Pancreas (tissue), 10 donors: ENCODE measurements at regions not wholly inside any gene's neighbourhood (a gene's known extent, or its start where the extent isn't known, plus 50 kb on each side); places are given as distances from the start of the nearest gene placed in this dataset.
A peak's percentile ranks its signal among the peaks of the same experiment; 100 is the strongest.

Experiments
- ATAC-seq, 4 donors: fragments of 200-7000 bp; cut with Tn5 transposase; one replicate each; pipeline versions ENCODE4 v1.8.0 to v1.9.1; 2020; ENCODE audit warnings: mild to moderate bottlenecking in 4 of 4, moderate library complexity in 4 of 4
- DNase-seq, 6 donors: peaks; one replicate each; pipeline ENCODE4 v3.0.0-alpha.2; 2020
- FAIRE-seq: peaks from 2 replicates; lab custom pipeline; 2012; peaks lifted over from hg19 to GRCh38; lab: Jason Lieb, UNC
- H3K27ac ChIP-seq, 4 donors: fragments of 200-600 bp; sonication (generic); 1 replicate in 3 of 4; 2 replicates in 1 of 4; pipeline versions ENCODE4 v1.5.0 to v1.8.0; 2020
- H3K27me3 ChIP-seq, 4 donors: fragments of 200-600 bp; one replicate each; pipeline ENCODE4 v1.8.0; 2021
- H3K36me3 ChIP-seq, 3 donors: fragments of 200-600 bp; sonication (generic) in 1 of 3; one replicate each; pipeline versions ENCODE4 v1.5.0 to v1.8.0; 2020 to 2021
- H3K4me1 ChIP-seq, 3 donors: fragments of 200-600 bp; one replicate each; pipeline ENCODE4 v1.8.0; 2021
- H3K4me3 ChIP-seq, 4 donors: fragments of 200-600 bp; sonication (generic) in 2 of 4; one replicate each; pipeline versions ENCODE4 v1.5.0 to v1.8.0; 2020 to 2021
- H3K9me3 ChIP-seq, 4 donors: fragments of 200-600 bp; one replicate each; pipeline ENCODE4 v1.8.0; 2021
- CTCF ChIP-seq, 4 donors: fragments of 200-600 bp; sonication (generic) in 3 of 4; IDR thresholded peaks; one replicate each; pipeline versions ENCODE4 v1.5.0 to v1.8.0; 2021; ENCODE audit warnings: antibody characterized with exemption in 4 of 4
- WGBS, 2 donors: extraction: QIAGEN DNeasy Blood & Tissue Kit; methylation state at CpG; one replicate each; pipeline ENCODE4 v1.1.7; 2013; 5-methylcytosine and 5-hydroxymethylcytosine counted together
- intact Hi-C, 3 donors: fragments of 100-400 bp; cut with DNase I; formaldehyde crosslinking; loops; one replicate each; pipeline versions ENCODE4 v1.11.1 to v1.14.2; 2022
- donor health status: healthy with polysubstance abuse.
- donor health status: DM: no; HTN: no; CAD: no; lungs with moderate emphysema.
- donor health status: DM: no; HTN: no; CAD: no.
- donor health status: control.
- donor health status: control.
- donor health status: Bipolar disorder and iron deficiency.
- donor health status: DM: yes; HTN: yes; CAD: no.
- donor health status: DM: no; HTN: no; CAD: no.
- donor health status: DM: no; HTN: no; CAD: no.
- donor health status: DM: yes; HTN: yes; CAD: no.

DNA sequence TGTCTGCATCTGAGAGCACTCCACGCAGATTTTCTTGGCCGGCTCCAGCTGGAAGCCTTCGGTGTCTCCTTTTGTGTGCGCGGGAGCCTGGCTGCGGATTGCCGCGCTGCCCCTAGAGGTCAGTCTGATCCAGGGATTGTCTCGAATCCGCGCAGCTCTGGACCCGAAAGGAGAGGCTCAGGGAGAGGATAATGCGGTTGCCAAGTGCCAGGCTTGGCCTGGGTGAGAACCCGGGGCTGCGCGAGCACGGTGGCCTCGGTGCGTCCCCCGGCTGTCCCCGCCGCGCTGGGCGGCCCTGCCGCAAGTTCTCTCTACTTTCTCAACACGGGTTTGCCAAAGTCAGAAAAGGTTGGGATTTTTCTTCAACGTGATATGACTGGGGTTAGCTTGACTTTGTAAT lies 140.9 kb downstream of the ADCYAP1R1 start:
- no peaks in the 10 kb centered on the region for H3K36me3 ChIP-seq
- H3K4me1 ChIP-seq, result no peaks in the 10 kb centered on the region
- intact Hi-C loops, result no loop called here
- ATAC-seq, result peak; percentile 61 to 93 (median 88)
- TF ChIP-seq CTCF (IDR thresholded peaks at IDR 0.05), result peak; percentile 15 to 59 (median 52)
- no peaks in the 10 kb centered on the region for H3K9me3 ChIP-seq
- FAIRE-seq, result no peak
- no peaks in the 10 kb centered on the region for H3K27me3 ChIP-seq
- H3K27ac ChIP-seq, result no peak overlapping the region
- DNase-seq, result peak; percentile 25 to 82 (median 58)
- WGBS, 2 donors, result 5 to 6% methylated on average over 22 to 27 of the region's 27 CpGs
- no peak overlapping the region for H3K4me3 ChIP-seq

- H3K9me3 ChIP-seq, result no peaks in the 10 kb centered on the region
- FAIRE-seq, result no peak
- no peak for DNase-seq
- intact Hi-C loops, result no loop called here
- no peaks in the 10 kb centered on the region for H3K36me3 ChIP-seq
- TF ChIP-seq CTCF (IDR thresholded peaks at IDR 0.05), result no peak
- WGBS, 2 donors, result 63 to 68% methylated on average over 3 of the region's 3 CpGs
- H3K27ac ChIP-seq, result no peak overlapping the region
- peaks cover 0 to 3% (median 0%) of the 10 kb centered on the region in 4 donors for H3K27me3 ChIP-seq
- H3K4me3 ChIP-seq, result no peak overlapping the region
- no peaks in the 10 kb centered on the region for H3K4me1 ChIP-seq
- ATAC-seq, result no peak
These were observed 138.8 kb downstream of the ADCYAP1R1 start for GRCh38 chr7:31190906-31191305.

GRCh38 chr7:31186202-31186601 lies 134.1 kb downstream of the ADCYAP1R1 start:
- no peak overlapping the region for H3K4me3 ChIP-seq
- H3K36me3 ChIP-seq, result no peaks in the 10 kb centered on the region
- no peak for FAIRE-seq
- peaks cover 0 to 6% (median 0%) of the 10 kb centered on the region in 4 donors for H3K27me3 ChIP-seq
- no peaks in the 10 kb centered on the region for H3K4me1 ChIP-seq
- no peak overlapping the region for H3K27ac ChIP-seq
- 8 to 9% methylated on average over 1 of the region's 1 CpG for WGBS, 2 donors
- no peak for TF ChIP-seq CTCF (IDR thresholded peaks at IDR 0.05)
- no peak for DNase-seq
- no peaks in the 10 kb centered on the region for H3K9me3 ChIP-seq
- no peak for ATAC-seq
- intact Hi-C loops, result no loop called here

GRCh38 chr7:31175672-31176071 lies 123.6 kb downstream of the ADCYAP1R1 start:
- H3K9me3 ChIP-seq, result no peaks in the 10 kb centered on the region
- WGBS, 2 donors, result 24 to 36% methylated on average over 3 of the region's 3 CpGs
- intact Hi-C loops, result no loop called here
- no peak for DNase-seq
- TF ChIP-seq CTCF (IDR thresholded peaks at IDR 0.05), result no peak
- no peaks in the 10 kb centered on the region for H3K4me1 ChIP-seq
- no peak for ATAC-seq
- H3K27ac ChIP-seq, result no peak overlapping the region
- no peaks in the 10 kb centered on the region for H3K27me3 ChIP-seq
- no peaks in the 10 kb centered on the region for H3K36me3 ChIP-seq
- H3K4me3 ChIP-seq, result no peak overlapping the region
- no peak for FAIRE-seq

- Histone ChIP-seq H3K4me3 (no peak overlapping the region), H3K36me3 (no peaks in the 10 kb centered on the region), H3K27me3 (no peaks in the 10 kb centered on the region), H3K9me3 (no peaks in the 10 kb centered on the region), H3K27ac (no peak overlapping the region), H3K4me1 (no peaks in the 10 kb centered on the region)
- 43 to 65% methylated on average over 3 of the region's 3 CpGs for WGBS, 2 donors
- no peak for TF ChIP-seq CTCF (IDR thresholded peaks at IDR 0.05)
- intact Hi-C loops, result no loop called here
- no peak for FAIRE-seq
- DNase-seq, result no peak
- ATAC-seq, result no peak
These were observed 119.9 kb downstream of the ADCYAP1R1 start for GRCh38 chr7:31171984-31172383.
